HG03354 (cell line): ENCODE measurements at regions not wholly inside any gene's neighbourhood (a gene's known extent, or its start where the extent isn't known, plus 50 kb on each side); places are given as distances from the start of the nearest gene placed in this dataset.

Experiments used
- ATAC-seq: cut with Tn5 transposase; IDR thresholded peaks from one replicate; pipeline ENCODE4 v1.9.1; 2021; ENCODE audit warnings: mild to moderate bottlenecking; ENCODE audit not compliant: unreplicated experiment, poor library complexity, severe bottlenecking

GRCh38 chr2:163210430-163210918, 371.9 kb upstream of the KCNH7 start:
- no peak for ATAC-seq

GRCh38 chr2:163207693-163208370, 369.3 kb upstream of the KCNH7 start:
- no peak for ATAC-seq

GRCh38 chr2:163205589-163206254, 367.2 kb upstream of the KCNH7 start:
- no peak for ATAC-seq

- ATAC-seq: no peak
Observed at GRCh38 chr2:163200741-163201140, 362.2 kb upstream of the KCNH7 start.

GRCh38 chr2:163198972-163199371, 360.4 kb upstream of the KCNH7 start:
- no peak for ATAC-seq

- no peak for ATAC-seq
Observed at GRCh38 chr2:163198007-163198406, 359.4 kb upstream of the KCNH7 start.

- ATAC-seq: peak; percentile 64
Observed at GRCh38 chr2:163191372-163191771, 352.8 kb upstream of the KCNH7 start.

GRCh38 chr2:163187995-163188655, 349.6 kb upstream of the KCNH7 start:
- no peak for ATAC-seq

- no peak for ATAC-seq
Observed at GRCh38 chr2:163187119-163187518, 348.6 kb upstream of the KCNH7 start.

GRCh38 chr2:163185160-163185559, 346.6 kb upstream of the KCNH7 start:
- ATAC-seq: no peak

- ATAC-seq: peak; percentile 87
Observed at GRCh38 chr2:163182764-163183354, 344.3 kb upstream of the KCNH7 start.

- ATAC-seq: no peak
Observed at GRCh38 chr2:163177592-163177991, 339.0 kb upstream of the KCNH7 start.

- ATAC-seq: no peak
Observed at GRCh38 chr2:163175294-163175693, 336.7 kb upstream of the KCNH7 start.

GRCh38 chr2:163173591-163173990, 335.0 kb upstream of the KCNH7 start:
- ATAC-seq: no peak

GRCh38 chr2:163171786-163172530, 333.4 kb upstream of the KCNH7 start:
- no peak for ATAC-seq

- no peak for ATAC-seq
Observed at GRCh38 chr2:163157891-163158496, 319.4 kb upstream of the KCNH7 start.

- ATAC-seq: no peak
Observed at GRCh38 chr2:163157411-163157810, 318.8 kb upstream of the KCNH7 start.

GRCh38 chr2:163155925-163156324, 317.4 kb upstream of the KCNH7 start:
- ATAC-seq: no peak

- peak; percentile 95 for ATAC-seq
Observed at GRCh38 chr2:163155279-163155883, 316.8 kb upstream of the KCNH7 start.
